GM21423 (cell line): ENCODE measurements at regions not wholly inside any gene's neighbourhood (a gene's known extent, or its start where the extent isn't known, plus 50 kb on each side); places are given as distances from the start of the nearest gene placed in this dataset.
"Not testable (repeated sequence)": the region's sequence is repeated elsewhere in the genome, so short reads cannot be mapped to it uniquely, and the experiment has no call there.

Experiments
- ATAC-seq: cut with Tn5 transposase; IDR thresholded peaks from one replicate; pipeline ENCODE4 v1.9.1; 2021; ENCODE audit warnings: mild to moderate bottlenecking, moderate library complexity; ENCODE audit not compliant: unreplicated experiment

DNA sequence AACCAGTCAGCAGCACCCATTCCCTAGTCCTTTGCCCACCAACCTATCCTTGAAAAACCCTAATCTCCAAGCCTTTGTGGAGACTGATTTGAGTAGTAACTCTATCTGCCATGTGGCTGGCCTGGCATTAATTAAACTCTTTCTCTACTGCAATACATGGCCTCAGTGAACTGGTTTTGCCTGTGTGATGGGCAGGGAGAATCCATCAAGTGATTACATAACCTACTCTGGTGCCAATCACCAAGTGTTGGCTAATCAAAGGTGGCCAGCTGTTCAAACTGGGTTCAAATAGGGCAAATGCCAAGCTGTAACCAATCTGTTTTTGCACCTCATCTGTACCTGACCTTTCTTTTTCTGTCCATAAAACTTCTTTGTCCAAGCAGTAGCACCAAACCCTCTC is 139.8 kb upstream of the XPO1 start:
- ATAC-seq = no peak

DNA sequence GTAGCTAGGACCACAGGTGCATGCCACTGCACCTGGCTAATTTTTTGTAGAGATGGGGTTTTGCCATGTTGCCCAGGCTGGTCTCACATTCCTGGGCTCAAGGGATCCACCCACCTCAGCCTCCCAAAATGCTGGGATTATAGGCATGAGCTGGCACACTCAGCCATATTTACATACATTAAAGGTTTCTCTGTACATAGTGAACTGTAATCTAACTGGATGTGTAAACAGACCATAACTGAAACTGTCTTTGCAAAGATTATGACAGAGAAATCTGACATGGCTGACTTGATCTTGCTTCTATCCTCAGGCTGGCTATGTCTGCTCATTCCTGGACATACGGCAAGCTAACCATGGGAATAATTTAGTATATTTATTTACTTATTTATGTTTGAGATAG is 139.2 kb upstream of the XPO1 start:
- no peak for ATAC-seq

DNA sequence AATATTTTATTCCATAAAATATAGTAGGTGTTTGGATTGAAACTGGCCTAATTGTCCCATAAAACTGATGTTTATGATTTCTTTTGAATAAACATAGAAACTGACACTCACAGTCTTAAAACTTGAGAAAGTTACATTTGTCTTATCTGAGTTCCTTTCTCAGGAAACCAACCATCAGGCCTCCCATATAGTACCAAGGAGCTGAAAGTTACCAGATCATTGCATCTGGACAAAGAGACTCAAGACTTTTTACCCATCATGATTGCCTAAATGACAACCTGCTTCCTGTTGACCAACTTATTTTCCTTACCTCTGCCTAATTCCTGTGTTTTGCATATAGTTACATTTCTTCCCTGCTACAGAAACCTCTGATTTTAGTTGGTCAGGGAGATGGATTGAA is 137.0 kb upstream of the XPO1 start:
- ATAC-seq = no peak

DNA sequence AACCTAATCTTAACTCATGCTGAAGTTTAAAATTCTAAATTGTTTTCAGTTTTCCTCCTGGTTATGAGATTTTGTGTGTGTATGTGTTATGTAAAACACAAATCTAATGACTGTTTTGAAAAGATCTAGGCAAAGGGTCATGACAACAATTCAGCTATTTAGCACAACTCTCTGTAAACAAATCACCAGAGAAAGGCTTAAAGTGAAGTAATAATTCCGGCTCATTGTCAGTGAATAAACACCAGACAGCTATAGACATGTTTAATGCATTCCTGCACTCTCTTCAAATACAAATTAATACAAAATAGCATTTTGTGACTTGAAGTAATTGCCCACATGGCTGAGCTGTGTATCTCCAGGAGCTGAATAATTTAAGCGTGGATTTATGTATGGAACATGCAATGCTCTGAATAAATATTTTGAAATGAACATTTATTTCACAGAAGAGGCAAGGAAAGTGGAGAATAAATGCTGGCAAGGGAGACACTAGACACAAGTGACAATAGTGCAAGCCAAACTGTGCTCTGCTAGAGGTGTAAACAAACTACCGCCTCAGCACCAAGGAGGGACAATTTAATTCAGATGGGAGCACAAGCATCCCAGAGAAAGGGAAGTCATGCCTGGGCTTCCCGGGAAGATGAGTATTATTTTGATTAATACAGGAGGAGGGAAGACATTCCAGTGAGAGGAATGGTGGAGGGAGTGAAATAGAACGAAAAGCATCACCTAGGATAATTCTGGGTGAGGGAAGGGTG is 133.6 kb upstream of the XPO1 start:
- no peak for ATAC-seq

DNA sequence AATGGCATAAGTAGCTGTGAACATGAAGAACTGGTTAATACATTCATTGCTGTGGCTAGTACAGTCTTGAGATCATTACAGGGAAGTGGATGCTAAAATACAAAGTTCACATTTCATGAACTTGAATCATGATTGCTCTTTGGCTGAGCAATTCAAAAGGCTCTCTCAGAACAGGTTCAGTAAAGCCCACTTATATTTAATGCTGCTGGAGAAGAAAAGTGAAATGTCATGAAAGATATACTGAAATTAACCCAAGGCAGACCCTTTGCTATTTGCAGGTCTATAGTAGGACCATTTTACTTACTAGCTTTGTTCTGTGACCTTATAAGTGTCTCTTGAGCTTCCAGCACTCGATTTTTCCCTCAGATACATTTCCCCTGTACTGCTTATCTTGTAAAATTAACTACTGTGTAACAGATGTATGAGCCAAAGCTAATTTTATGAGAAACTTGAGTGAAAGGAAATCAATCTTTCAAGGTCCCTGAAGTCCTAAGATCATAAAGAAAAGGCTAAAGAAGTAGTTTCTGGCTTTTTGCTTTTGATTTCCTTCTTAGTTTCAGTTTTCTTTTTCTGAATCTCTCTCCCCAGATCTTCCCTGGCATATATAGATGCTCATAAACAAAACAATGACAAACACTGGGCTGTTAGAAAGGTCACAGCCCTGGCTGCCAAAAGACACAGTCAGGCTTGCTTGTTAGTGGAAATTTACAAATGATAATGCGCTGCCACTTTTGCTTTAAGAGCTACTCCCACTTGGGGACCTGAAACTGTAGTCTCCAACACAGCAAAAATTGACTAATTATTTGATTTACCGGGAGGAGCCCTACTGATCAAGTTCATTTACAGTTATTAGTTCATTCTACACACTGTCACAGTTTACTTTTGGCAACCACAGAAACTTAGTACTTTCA is 132.7 kb upstream of the XPO1 start:
- peak; percentile 71 for ATAC-seq

DNA sequence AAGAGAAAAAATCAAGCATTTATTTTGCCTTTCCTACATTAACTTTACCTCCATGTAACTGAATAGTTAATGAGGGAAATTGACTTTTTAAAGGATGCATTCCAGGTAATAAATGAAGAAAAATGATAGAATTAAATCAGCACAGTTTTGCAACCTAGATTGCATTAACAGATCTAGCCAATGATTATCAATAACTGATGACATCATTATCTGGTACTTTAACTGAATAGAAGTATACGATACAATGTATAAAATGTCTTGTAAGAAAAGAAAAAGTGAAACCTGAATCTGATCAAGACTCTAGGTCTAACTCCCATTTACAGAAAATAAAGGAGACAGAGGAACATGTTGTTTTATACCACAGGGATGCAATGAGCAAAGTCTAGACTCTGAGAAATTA is 126.0 kb upstream of the XPO1 start:
- ATAC-seq = no peak

DNA sequence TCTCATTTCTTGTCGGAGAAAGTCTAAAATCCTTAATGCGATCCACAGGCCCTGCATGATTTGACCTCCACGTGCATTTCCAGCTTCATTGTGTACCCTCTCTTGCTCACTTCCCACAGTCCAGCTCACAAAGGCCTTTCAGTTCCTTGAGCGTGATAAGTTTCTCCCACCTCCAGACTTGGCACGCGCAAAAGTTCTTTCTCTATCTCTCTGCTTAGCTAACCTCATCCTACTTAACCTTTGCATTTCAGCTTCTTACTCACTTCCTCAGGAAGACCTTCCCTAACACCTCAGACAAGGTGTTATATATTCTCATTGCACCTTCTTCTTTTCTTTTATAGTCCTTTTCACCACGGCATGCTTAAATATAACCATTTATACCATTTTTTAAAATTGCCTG is 124.8 kb upstream of the XPO1 start:
- ATAC-seq = no peak

DNA sequence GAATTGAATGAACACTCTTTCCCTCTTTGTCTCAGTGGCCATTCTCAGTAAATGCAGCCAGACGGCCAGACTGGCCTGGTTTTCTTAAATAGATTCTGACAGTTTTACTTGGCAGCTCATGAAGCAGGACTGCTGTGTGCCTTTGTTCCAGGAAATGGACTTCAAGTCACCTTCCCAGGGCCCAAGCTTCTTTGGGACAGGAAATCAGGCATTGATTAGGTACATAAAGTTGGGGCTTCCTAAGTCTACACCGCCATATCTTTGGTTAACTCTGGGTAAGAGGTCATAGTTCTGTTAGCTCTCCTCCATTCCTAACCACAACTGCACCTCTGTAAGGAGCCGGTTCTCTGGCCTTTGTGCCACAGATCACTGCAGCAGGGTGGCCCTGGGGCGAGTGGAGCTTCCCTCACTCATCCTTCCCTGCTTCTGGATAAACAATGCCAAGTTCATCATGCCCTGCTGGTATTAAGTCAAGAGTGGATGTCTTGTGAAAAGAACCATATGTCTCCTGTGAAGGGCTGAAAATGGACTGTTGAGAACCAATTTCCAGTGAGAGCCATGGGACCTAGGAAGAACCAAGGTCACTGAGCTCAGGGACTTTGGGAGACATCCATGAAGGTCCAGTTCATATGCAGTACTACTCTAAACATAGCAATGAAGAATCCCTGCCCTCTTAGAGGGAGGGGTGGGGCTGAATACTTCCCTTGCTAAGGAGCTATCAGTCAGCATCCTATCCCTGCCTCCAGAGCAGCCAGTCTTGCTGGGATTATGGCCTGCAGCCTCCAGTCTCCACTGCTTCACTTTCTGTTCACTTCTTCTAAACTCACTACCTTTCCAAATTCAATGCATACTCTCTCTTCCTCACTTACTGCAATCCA is 122.6 kb upstream of the XPO1 start:
- ATAC-seq = no peak

DNA sequence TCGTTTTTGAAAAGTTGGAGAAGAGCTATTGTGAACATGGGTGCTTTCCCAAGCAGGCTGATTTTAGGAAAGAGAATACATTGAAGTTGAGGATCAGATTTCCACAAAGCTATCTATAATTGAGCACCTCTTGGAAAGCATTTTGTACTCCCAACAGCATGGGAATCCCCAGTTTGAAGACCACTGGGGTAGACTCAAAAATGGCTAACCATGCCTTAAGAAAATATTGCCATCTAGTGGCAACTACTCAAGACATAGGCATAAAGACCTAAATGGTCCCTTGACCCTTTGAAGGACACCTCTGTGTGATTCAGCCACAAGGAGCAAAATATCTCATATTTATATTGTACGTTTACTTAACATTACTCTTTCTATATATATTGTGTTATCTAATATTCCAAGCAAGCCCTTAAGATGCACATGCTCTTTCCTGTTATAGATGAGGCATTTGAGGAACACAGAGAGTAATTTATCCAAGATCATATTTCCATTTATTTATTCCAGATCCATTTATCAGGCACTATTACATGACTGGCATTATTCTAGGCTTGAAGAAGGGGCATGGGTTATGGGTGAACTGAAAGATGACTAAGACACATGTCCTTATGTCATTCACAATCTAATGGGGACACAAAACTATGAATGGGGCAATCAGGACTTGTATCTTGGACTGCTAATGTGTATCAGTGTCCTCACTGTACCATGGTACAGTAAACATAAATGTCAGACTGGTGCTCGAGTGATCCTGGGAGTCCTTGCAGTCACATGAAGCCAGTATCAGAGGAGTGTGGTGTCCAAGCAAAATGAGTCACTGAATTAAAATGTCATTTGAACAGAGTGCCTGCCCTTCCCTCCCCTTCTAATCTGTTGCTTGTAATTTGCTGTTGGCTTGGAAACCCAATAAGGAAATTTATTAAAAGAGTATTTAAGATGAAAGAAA is 121.0 kb upstream of the XPO1 start:
- ATAC-seq = no peak

DNA sequence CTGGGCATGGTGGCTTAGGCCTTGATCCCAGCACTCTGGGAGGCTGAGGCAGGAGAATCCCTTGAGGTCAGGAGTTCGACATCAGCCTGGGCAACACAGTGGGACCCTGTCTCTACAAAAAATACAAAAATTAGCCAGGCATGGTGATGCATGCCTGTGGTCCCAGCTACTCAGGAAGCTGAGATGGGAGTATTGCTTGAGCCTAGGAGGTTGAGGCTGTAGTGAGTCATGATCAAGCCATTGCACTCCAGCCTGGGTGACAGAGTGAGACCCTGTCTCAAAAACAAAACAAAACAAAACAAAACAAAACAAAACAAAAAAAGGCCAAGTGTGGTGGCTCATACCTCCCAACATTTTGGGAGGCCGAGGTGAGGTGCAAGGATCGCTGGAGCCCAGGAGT is 111.8 kb upstream of the XPO1 start:
- ATAC-seq = not testable (repeated sequence)

DNA sequence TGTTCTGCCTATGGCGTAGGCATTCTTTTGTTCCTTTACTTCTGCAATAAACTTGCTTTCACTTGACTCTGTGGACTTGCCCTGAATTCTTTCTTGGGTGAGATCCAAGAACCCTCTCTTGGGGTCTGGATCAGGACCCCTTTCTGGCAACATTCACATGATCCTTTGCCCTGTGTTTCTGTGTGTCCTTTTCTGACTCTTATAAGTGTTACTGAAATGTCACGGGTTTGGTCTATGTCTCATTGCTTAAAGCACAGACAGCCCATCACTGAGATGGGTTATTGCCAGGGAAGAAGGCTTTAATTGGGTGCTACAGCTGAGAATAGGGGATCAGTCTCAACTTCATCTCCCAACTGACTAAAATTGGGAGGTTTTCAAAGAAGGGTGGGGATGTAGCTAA is 110.9 kb upstream of the XPO1 start:
- no peak for ATAC-seq

DNA sequence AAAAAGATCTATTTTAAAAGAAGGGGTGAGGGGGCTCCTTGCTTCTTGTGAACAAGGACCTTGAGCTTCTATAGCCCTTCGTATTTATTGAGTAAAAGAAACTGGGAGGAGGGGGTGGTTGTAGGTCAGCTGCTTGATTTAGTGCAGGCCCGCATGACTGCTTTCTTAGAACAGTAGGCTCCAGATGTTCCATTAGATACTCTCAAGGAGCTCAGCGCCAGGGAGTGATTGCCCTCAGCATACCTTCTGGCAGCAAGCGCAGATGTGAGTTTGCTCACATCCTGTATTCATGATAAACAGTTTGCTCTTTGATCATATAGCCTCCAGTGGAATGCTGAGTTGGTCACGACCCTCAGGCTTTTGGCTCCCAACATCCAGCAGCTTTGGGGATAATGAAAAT is 108.9 kb upstream of the XPO1 start:
- no peak for ATAC-seq

DNA sequence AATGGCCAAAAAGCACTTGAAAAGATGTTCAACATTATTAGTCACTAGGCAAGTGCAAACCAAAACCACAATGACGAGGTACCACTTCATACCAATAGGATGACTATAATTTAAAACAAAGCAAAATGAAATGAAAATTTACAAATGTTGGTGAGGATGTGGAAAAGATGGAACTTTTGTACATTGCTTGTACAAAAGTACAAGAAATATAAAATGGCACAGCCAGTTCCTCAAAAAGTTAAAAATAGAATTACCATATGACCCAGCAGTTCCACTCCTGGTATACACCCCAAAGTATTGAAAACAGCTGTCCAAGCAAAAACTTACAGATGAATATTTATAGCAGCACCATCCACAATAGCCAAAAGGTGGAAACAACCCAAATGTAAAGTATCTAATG is 107.8 kb upstream of the XPO1 start:
- ATAC-seq = no peak

DNA sequence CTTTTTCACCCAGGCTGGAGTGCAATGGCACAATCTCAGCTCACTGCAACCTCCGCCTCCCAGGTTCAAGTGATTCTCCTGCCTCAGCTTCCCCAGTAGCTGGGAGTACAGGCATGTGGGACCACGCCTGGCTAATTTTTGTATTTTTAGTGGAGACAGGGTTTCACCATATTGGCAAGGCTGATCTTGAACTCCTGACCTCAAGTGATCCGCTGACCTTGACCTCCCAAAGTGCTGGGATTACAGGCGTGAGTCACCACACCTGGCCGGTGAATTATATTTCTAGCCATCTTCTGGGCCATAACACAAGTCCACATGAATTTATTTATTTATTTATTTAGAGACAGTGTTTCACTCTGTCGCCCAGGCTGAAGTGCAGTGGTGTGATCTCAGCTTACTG is 105.0 kb upstream of the XPO1 start:
- ATAC-seq = not testable (repeated sequence)

DNA sequence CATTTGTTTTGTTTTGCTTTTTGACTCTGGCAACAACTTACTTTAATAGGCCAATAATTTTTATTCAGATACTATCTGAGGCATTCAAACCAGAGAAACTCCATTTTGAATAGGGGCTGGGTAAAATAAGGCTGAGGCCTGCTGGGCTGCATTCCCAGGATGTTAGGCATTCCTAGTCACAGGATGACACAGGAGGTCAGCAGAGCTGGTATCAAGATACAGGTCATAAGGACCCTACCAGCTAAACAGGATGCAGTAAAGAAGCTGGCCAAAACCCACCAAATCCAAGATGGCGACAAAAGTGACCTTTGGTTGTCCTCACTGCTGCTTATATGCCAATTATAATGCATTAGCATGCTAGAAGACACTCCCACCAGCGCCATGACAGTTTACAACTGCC is 102.2 kb upstream of the XPO1 start:
- no peak for ATAC-seq

DNA sequence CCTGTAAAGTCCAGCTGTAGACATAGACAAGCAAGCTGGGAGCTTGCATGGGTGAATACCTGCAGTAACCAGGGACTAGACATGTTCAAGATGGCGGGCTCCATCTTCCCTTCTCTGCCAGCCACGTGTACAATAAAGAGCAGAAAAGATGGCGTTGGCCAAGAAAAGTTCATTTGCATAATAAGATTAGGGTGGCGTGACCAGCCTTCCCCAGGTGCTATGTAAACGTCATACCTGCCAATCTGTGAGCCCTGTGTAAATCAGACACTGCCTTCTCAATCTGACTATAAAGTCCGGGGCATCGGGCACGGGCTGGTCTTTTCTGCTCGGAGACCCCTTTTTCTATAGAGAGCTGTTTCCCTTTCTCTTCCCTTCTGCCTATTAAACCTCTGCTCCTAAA is 101.6 kb upstream of the XPO1 start:
- ATAC-seq = no peak

DNA sequence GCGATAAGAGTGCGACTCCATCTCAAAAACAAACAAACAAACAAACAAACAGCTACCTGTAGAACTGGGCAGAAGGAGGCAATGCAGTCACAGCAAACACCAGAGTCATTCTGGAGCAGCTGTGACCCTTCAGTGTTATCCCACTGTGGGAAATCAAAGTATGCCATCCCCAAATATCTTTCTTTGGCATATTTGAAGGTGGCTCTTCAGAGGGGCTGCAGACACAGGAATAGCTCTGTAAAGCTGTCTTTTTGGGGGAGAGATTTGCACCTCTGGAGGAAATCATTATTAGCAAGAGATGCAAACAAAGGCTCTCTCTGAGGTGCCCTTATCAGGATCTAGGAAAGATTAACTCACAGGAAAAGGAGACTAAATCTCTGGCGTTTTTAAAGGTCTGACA is 98.5 kb upstream of the XPO1 start:
- no peak for ATAC-seq

DNA sequence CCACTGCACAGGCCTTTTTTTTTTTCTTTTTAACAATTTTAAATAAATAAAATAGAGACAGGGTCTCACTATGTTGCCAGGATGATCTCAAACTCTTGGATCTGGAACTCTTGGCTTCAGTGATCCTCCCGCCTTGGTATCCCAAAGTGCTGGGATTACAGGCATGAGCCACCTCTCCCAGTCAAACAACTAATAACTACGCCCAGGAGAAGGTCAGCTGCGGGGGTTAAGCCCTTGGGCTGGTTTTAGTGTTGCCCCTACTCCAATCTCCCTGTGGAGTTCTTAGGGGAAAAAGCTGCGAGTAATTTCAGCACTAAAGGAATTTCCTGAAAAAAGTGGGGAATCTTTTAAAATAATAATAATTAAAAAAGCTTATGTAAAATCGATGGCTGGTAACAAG is 96.4 kb upstream of the XPO1 start:
- ATAC-seq = no peak

DNA sequence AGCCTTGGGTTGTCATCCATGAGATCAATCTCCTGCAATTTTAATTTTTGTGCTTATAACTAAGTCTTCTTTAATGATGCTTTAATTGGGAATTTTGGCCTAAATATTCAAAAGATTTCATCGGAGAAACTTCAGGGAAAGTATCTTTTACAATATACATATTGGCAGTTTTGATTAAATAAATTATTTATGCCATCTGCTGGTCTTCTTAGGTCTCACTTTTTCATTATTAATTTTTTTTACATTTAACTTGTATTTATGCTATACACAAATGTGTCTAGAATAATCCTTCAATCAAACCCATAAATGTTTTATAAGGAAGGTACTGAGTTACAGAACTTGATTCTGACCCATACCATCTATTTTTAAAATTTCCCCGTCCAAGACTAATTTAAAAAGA is 95.1 kb upstream of the XPO1 start:
- no peak for ATAC-seq
